Gastrocnemius medialis (tissue), 4 donors: ENCODE measurements at regions not wholly inside any gene's neighbourhood (a gene's known extent, or its start where the extent isn't known, plus 50 kb on each side); places are given as distances from the start of the nearest gene placed in this dataset.

ENCODE experiments used
- ATAC-seq, 2 donors: fragments of 150-250 bp; one replicate each; pipeline ENCODE4 v1.9.1; 2016
- DNase-seq, 2 donors: peaks; one replicate each; pipeline ENCODE4 v3.0.0-alpha.2; 2019
- H3K27ac ChIP-seq, 4 donors: fragments of 200-600 bp; sonication (generic); 1 replicate in 1 of 4; 2 replicates in 3 of 4; pipeline ENCODE4 v1.5.1; 2016 to 2018; ENCODE audit warnings: mild to moderate bottlenecking in 2 of 4, moderate library complexity in 1 of 4
- H3K27me3 ChIP-seq, 3 donors: fragments of 200-600 bp; sonication (generic) in 2 of 3; 1 replicate in 1 of 3; 2 replicates in 2 of 3; pipeline versions ENCODE4 v1.5.1 to v1.6.0; 2016 to 2019; ENCODE audit warnings: mild to moderate bottlenecking in 1 of 3, moderate library complexity in 1 of 3
- H3K36me3 ChIP-seq, 2 donors: fragments of 200-600 bp; sonication (generic) in 1 of 2; one replicate each; pipeline ENCODE4 v1.5.1; 2017 to 2018
- H3K4me1 ChIP-seq, 2 donors: fragments of 200-600 bp; sonication (generic) in 1 of 2; one replicate each; pipeline ENCODE4 v1.5.1; 2016 to 2017; ENCODE audit warnings: mild to moderate bottlenecking in 2 of 2
- H3K4me3 ChIP-seq, 4 donors: fragments of 200-600 bp; sonication (generic) in 3 of 4; 1 replicate in 1 of 4; 2 replicates in 3 of 4; pipeline ENCODE4 v1.5.1; 2016 to 2019; ENCODE audit warnings: mild to moderate bottlenecking in 2 of 4
- H3K9me3 ChIP-seq, 3 donors: fragments of 200-600 bp; sonication (generic) in 2 of 3; 1 replicate in 1 of 3; 2 replicates in 2 of 3; pipeline ENCODE4 v1.5.1; 2016 to 2019
- POLR2A ChIP-seq, 2 donors: fragments of 450-650 bp; IDR thresholded peaks; one replicate each; pipeline ENCODE4 v1.6.1; 2017; ENCODE audit warnings: antibody characterized with exemption in 2 of 2, mild to moderate bottlenecking in 2 of 2, moderate library complexity in 2 of 2
- in situ Hi-C, 4 donors: fragments of 200-750 bp; cut with MboI; loops; one replicate each; pipeline versions ENCODE4 v1.15.0 to v1.8.0; 2017; ENCODE audit warnings: low sequenced_read_pairs in 4 of 4
- intact Hi-C: fragments of 100-400 bp; cut with DNase I; formaldehyde crosslinking; loops from one replicate; pipeline ENCODE4 v1.15.1; 2023; ENCODE audit warnings: low total_unique reads
- TF ChIP-seq, protein P1 (sequence below), 5 experiments: fragments of 450-650 bp in 3 of 5; fragments of 200-600 bp in 2 of 5; sonication (generic) in 2 of 5; IDR thresholded peaks in 4 of 5; conservative IDR thresholded peaks in 1 of 5; 1 replicate in 4 of 5; 2 replicates in 1 of 5; pipeline ENCODE4 v1.5.1; 2016 to 2019; ENCODE audit warnings: antibody characterized with exemption in 5 of 5, mild to moderate bottlenecking in 3 of 5, moderate library complexity in 3 of 5

DNA sequence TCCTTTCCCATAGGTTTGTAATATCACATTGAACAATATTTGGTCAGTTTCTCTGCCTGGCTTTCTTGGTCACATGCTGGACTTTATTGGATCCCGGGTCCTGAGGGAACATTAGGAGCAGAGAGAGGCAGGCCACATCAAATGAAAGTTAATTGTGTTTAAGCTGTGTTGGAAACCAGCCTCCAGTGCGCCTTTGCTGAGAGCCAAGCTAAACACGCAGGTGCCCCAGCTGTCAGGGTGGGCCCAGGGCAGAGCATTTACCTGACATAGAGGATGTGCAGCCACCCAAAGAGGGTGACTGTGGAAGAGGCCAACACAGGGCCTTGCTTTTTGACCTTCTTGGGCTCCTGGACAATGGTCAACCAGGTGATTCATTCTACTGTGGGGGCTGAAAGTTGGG is 149.3 kb downstream of the EBLN2 start:
- no peaks in the 10 kb centered on the region for H3K9me3 ChIP-seq
- no peak overlapping the region for H3K4me3 ChIP-seq
- ATAC-seq = no peak
- intact Hi-C loops (no loop called here), in situ Hi-C loops (no loop called here)
- H3K27ac ChIP-seq = no peak overlapping the region
- TF ChIP-seq, protein P1, sequence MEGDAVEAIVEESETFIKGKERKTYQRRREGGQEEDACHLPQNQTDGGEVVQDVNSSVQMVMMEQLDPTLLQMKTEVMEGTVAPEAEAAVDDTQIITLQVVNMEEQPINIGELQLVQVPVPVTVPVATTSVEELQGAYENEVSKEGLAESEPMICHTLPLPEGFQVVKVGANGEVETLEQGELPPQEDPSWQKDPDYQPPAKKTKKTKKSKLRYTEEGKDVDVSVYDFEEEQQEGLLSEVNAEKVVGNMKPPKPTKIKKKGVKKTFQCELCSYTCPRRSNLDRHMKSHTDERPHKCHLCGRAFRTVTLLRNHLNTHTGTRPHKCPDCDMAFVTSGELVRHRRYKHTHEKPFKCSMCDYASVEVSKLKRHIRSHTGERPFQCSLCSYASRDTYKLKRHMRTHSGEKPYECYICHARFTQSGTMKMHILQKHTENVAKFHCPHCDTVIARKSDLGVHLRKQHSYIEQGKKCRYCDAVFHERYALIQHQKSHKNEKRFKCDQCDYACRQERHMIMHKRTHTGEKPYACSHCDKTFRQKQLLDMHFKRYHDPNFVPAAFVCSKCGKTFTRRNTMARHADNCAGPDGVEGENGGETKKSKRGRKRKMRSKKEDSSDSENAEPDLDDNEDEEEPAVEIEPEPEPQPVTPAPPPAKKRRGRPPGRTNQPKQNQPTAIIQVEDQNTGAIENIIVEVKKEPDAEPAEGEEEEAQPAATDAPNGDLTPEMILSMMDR (IDR thresholded peaks at IDR 0.05 in 4 of 5, conservative IDR thresholded peaks at IDR 0.05 in 1 of 5) = no peak
- no peak for TF ChIP-seq POLR2A (IDR thresholded peaks at IDR 0.05)
- no peaks in the 10 kb centered on the region for H3K27me3 ChIP-seq
- H3K36me3 ChIP-seq = no peaks in the 10 kb centered on the region
- H3K4me1 ChIP-seq = no peaks in the 10 kb centered on the region
- DNase-seq = no peak

DNA sequence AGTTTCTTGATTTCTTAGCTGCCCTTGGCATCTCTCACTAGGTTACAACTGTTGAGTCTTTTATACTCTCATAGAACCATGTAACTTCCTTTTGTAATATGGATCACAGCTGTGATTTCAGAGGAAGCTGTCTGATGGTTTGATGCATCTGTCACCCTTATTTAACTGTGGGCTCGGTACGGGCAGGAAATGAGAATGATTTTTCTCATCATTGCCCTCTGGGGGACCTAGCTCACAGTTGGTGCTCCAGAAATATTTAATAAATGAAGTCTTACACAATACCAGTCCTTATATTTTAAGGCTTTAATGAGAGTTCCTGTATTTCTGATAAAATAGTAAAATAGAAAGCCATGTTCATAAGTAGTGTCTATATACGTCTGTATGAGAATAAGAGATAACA is 151.2 kb downstream of the EBLN2 start:
- no peaks in the 10 kb centered on the region for H3K9me3 ChIP-seq
- H3K4me1 ChIP-seq = no peaks in the 10 kb centered on the region
- DNase-seq (no peak), ATAC-seq (no peak)
- H3K36me3 ChIP-seq = no peaks in the 10 kb centered on the region
- in situ Hi-C loops (no loop called here), intact Hi-C loops (no loop called here)
- no peak overlapping the region for H3K27ac ChIP-seq
- no peak overlapping the region for H3K4me3 ChIP-seq
- no peaks in the 10 kb centered on the region for H3K27me3 ChIP-seq
- no peak for TF ChIP-seq POLR2A (IDR thresholded peaks at IDR 0.05)
- TF ChIP-seq, protein P1 (IDR thresholded peaks at IDR 0.05 in 4 of 5, conservative IDR thresholded peaks at IDR 0.05 in 1 of 5) = no peak

DNA sequence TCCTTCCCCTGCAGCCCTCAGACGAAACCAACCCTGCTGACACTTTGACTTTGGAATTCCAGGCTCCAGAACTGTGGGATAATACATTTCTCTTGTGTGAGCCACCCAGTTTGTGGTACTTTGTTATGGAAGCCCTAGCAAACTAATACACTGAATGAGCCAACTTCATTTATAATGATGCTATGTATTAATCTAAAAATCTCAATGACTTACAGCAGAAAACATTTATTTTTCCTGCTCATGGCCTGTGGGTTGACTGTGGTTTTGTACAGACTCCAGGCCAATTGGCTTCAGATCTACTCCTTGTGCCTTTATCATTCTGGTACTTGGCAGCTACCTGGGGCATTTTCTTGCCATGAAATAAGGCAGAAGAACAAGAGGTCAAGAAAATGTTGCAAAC is 152.4 kb downstream of the EBLN2 start:
- Histone ChIP-seq H3K4me3 (no peak overlapping the region), H3K27me3 (no peaks in the 10 kb centered on the region), H3K36me3 (no peaks in the 10 kb centered on the region), H3K9me3 (no peaks in the 10 kb centered on the region), H3K27ac (no peak overlapping the region), H3K4me1 (no peaks in the 10 kb centered on the region)
- DNase-seq (no peak), ATAC-seq (no peak)
- intact Hi-C loops = no loop called here
- in situ Hi-C loops = no loop called here
- no peak for TF ChIP-seq POLR2A (IDR thresholded peaks at IDR 0.05)
- TF ChIP-seq, protein P1 (IDR thresholded peaks at IDR 0.05 in 4 of 5, conservative IDR thresholded peaks at IDR 0.05 in 1 of 5) = no peak

DNA sequence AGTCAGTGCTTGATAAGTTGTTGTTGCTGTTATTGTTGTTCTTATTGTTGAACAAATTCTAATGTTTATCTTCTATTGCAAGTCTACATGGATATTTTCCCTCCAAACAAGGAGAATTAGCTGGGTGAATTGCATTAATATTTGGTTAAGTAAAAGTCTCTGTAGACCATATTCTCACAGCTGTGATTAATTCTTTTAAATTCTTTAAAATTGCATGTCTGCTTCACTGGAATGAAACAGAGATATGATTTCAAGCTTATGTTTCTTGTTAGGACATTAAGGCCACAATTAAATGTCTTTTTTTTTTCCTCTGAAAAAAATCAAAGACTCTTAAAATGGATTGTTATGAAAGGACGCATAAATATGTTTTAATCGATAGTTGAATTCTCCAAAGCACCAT is 153.4 kb downstream of the EBLN2 start:
- H3K4me3 ChIP-seq = no peak overlapping the region
- TF ChIP-seq POLR2A (IDR thresholded peaks at IDR 0.05) = no peak
- TF ChIP-seq, protein P1 (IDR thresholded peaks at IDR 0.05 in 4 of 5, conservative IDR thresholded peaks at IDR 0.05 in 1 of 5) = no peak
- no peak overlapping the region for H3K27ac ChIP-seq
- intact Hi-C loops = no loop called here
- H3K27me3 ChIP-seq = no peaks in the 10 kb centered on the region
- no peaks in the 10 kb centered on the region for H3K4me1 ChIP-seq
- ATAC-seq = no peak
- no peak for DNase-seq
- in situ Hi-C loops = no loop called here
- H3K9me3 ChIP-seq = no peaks in the 10 kb centered on the region
- no peaks in the 10 kb centered on the region for H3K36me3 ChIP-seq

DNA sequence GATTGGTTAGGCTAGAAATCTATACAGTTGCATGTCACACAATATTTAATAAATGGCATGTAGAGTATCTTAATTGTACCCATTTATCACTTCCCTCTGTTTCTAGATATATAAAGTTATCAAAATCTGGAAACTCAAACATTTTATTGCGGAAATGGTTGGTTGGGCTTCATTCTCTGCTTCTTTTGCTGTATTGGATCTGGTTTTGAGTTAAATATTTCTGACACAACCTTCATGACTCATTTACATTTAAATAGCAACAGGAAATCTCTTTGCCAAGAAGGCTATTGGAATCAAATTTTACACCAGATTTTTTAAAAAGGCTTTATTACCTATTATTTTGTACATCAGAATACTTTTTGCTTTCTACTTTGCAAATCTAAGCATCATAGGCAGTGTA is 153.8 kb downstream of the EBLN2 start:
- ATAC-seq = no peak

More for the DNA sequence above, 153.8 kb downstream of the EBLN2 start:
- in situ Hi-C loops (no loop called here), intact Hi-C loops (no loop called here)
- TF ChIP-seq, protein P1 (IDR thresholded peaks at IDR 0.05 in 4 of 5, conservative IDR thresholded peaks at IDR 0.05 in 1 of 5) = no peak
- no peak for TF ChIP-seq POLR2A (IDR thresholded peaks at IDR 0.05)
- H3K36me3 ChIP-seq = no peaks in the 10 kb centered on the region
- no peak overlapping the region for H3K4me3 ChIP-seq
- no peaks in the 10 kb centered on the region for H3K27me3 ChIP-seq
- no peak overlapping the region for H3K27ac ChIP-seq
- DNase-seq = no peak
- H3K9me3 ChIP-seq = no peaks in the 10 kb centered on the region
- no peaks in the 10 kb centered on the region for H3K4me1 ChIP-seq
